DOHH2 (cell line): ENCODE measurements at regions not wholly inside any gene's neighbourhood (a gene's known extent, or its start where the extent isn't known, plus 50 kb on each side); places are given as distances from the start of the nearest gene placed in this dataset.

Source experiments
- H3F3A ChIP-seq: fragments of 200-600 bp; sonication (generic), shearing (Covaris generic); 2 replicates; pipeline ENCODE4 v1.6.0; 2016; ENCODE audit warnings: antibody characterized with exemption, mild to moderate bottlenecking; ENCODE audit not compliant: control insufficient read depth, insufficient read depth
- H3K27ac ChIP-seq: fragments of 200-600 bp; sonication (generic); 2 replicates; pipeline ENCODE4 v1.5.1; 2014; ENCODE audit warnings: low read depth, mild to moderate bottlenecking, low read length, moderate library complexity
- H3K27me3 ChIP-seq: fragments of 200-600 bp; sonication (generic); 2 replicates; pipeline ENCODE4 v1.6.1; 2014; ENCODE audit warnings: mild to moderate bottlenecking, low read length, mixed read lengths; ENCODE audit not compliant: control insufficient read depth
- H3K36me3 ChIP-seq: fragments of 200-600 bp; sonication (generic); 2 replicates; pipeline ENCODE4 v1.6.1; 2014; ENCODE audit warnings: mild to moderate bottlenecking, low read length, moderate library complexity, mixed read lengths; ENCODE audit not compliant: control insufficient read depth
- H3K4me1 ChIP-seq: fragments of 200-600 bp; sonication (generic); 2 replicates; pipeline ENCODE4 v1.6.1; 2014; ENCODE audit warnings: mild to moderate bottlenecking, low read length, mixed read lengths; ENCODE audit not compliant: control insufficient read depth
- H3K4me2 ChIP-seq: fragments of 200-600 bp; sonication (generic); 2 replicates; pipeline ENCODE4 v1.6.0; 2014; ENCODE audit warnings: mild to moderate bottlenecking, low read length, moderate library complexity
- H3K4me3 ChIP-seq: fragments of 200-600 bp; sonication (generic); 2 replicates; pipeline ENCODE4 v1.5.1; 2014; ENCODE audit warnings: mild to moderate bottlenecking, low read length, mixed read lengths
- H3K79me2 ChIP-seq: fragments of 200-600 bp; sonication (generic); 2 replicates; pipeline ENCODE4 v1.6.1; 2014; ENCODE audit warnings: mild to moderate bottlenecking, low read length, mixed read lengths; ENCODE audit not compliant: control insufficient read depth
- H3K9me2 ChIP-seq: fragments of 200-600 bp; sonication (generic); replicated peaks from 2 replicates; pipeline ENCODE4 v1.6.1; 2014; ENCODE audit warnings: mild to moderate bottlenecking, low read length, mixed read lengths; ENCODE audit not compliant: control insufficient read depth
- H3K9me3 ChIP-seq: fragments of 200-600 bp; sonication (generic); 2 replicates; pipeline ENCODE4 v1.6.1; 2014; ENCODE audit warnings: antibody characterized with exemption, low read length, mixed read lengths; ENCODE audit not compliant: control insufficient read depth, insufficient read depth
- H4K20me1 ChIP-seq: fragments of 200-600 bp; sonication (generic); 2 replicates; pipeline ENCODE4 v1.6.0; 2014; ENCODE audit warnings: low read depth, mild to moderate bottlenecking, antibody characterized with exemption, low read length, moderate library complexity; ENCODE audit not compliant: control insufficient read depth, insufficient read depth
- CTCF ChIP-seq: fragments of 200-600 bp; sonication (generic); IDR thresholded peaks from one replicate; pipeline ENCODE4 v1.5.1; 2014; ENCODE audit warnings: antibody characterized with exemption, mild to moderate bottlenecking, low read depth, low read length; ENCODE audit not compliant: poor library complexity, severe bottlenecking
- EZH2phosphoT487 ChIP-seq: fragments of 200-600 bp; sonication (generic); IDR thresholded peaks from 2 replicates; pipeline ENCODE4 v1.6.1; 2017; ENCODE audit warnings: borderline replicate concordance, mild to moderate bottlenecking, antibody characterized with exemption, low read length, moderate library complexity, mixed read lengths

GRCh38 chr5:82417776-82418607 lies 139.8 kb upstream of the RPS23 start:
- no peak overlapping the region for H3K27ac ChIP-seq
- H3K27me3 ChIP-seq = no peaks in the 10 kb centered on the region
- no peak overlapping the region for H3K4me3 ChIP-seq
- H3K36me3 ChIP-seq = no peaks in the 10 kb centered on the region
- H3K9me2 ChIP-seq = no peaks in the 10 kb centered on the region
- no peaks in the 10 kb centered on the region for H4K20me1 ChIP-seq
- no peaks in the 10 kb centered on the region for H3F3A ChIP-seq
- H3K9me3 ChIP-seq = no peaks in the 10 kb centered on the region
- no peaks in the 10 kb centered on the region for H3K4me1 ChIP-seq
- no peaks in the 10 kb centered on the region for H3K79me2 ChIP-seq
- no peak overlapping the region for H3K4me2 ChIP-seq
- no peak for TF ChIP-seq EZH2phosphoT487
- TF ChIP-seq CTCF = no peak

- Histone ChIP-seq H3K4me3 (no peak overlapping the region), H3K27ac (no peak overlapping the region), H3F3A (no peaks in the 10 kb centered on the region), H3K9me3 (no peaks in the 10 kb centered on the region), H3K4me2 (no peak overlapping the region), H3K4me1 (no peaks in the 10 kb centered on the region), H3K36me3 (no peaks in the 10 kb centered on the region), H3K9me2 (no peaks in the 10 kb centered on the region), H3K79me2 (no peaks in the 10 kb centered on the region), H3K27me3 (no peaks in the 10 kb centered on the region), H4K20me1 (no peaks in the 10 kb centered on the region)
- TF ChIP-seq CTCF = no peak
- TF ChIP-seq EZH2phosphoT487 = no peak
These were observed 138.4 kb upstream of the RPS23 start for GRCh38 chr5:82416512-82416911.

- Histone ChIP-seq H3K9me2 (no peaks in the 10 kb centered on the region), H3K27ac (no peak overlapping the region), H3K4me2 (no peak overlapping the region), H3K27me3 (no peaks in the 10 kb centered on the region), H3K4me3 (no peak overlapping the region), H3K79me2 (no peaks in the 10 kb centered on the region), H3K4me1 (no peaks in the 10 kb centered on the region), H3F3A (no peaks in the 10 kb centered on the region), H3K9me3 (no peaks in the 10 kb centered on the region), H3K36me3 (no peaks in the 10 kb centered on the region), H4K20me1 (no peaks in the 10 kb centered on the region)
- no peak for TF ChIP-seq CTCF
- no peak for TF ChIP-seq EZH2phosphoT487
These were observed 135.9 kb upstream of the RPS23 start for GRCh38 chr5:82414041-82414388.
